Neural progenitor cell (in vitro differentiated cells): ENCODE measurements at regions not wholly inside any gene's neighbourhood (a gene's known extent, or its start where the extent isn't known, plus 50 kb on each side); places are given as distances from the start of the nearest gene placed in this dataset.

Experiments
- DNase-seq: peaks from one replicate; pipeline ENCODE4 v3.0.0-alpha.2; 2016; ENCODE audit warnings: low spot score
- H2AFZ ChIP-seq: fragments of 200-600 bp; sonication (generic); replicated peaks from 2 replicates; pipeline ENCODE4 v1.6.1; 2016; ENCODE audit warnings: antibody characterized with exemption
- H3F3A ChIP-seq: fragments of 200-600 bp; sonication (generic); 2 replicates; pipeline ENCODE4 v1.6.1; 2016; ENCODE audit warnings: antibody characterized with exemption, low read depth
- H3K27ac ChIP-seq: fragments of 200-600 bp; sonication (generic); 2 replicates; pipeline ENCODE4 v1.5.1; 2016; ENCODE audit warnings: mild to moderate bottlenecking
- H3K27me3 ChIP-seq: fragments of 200-600 bp; sonication (generic); 2 replicates; pipeline ENCODE4 v1.6.1; 2016; ENCODE audit warnings: mild to moderate bottlenecking, moderate library complexity
- H3K36me3 ChIP-seq: fragments of 200-600 bp; sonication (generic); 2 replicates; pipeline ENCODE4 v1.5.1; 2016
- H3K4me1 ChIP-seq: fragments of 200-600 bp; sonication (generic); 2 replicates; pipeline ENCODE4 v1.6.1; 2016; ENCODE audit warnings: mixed run types
- H3K4me2 ChIP-seq: fragments of 200-600 bp; sonication (generic); 2 replicates; pipeline ENCODE4 v1.6.1; 2016
- H3K4me3 ChIP-seq: fragments of 200-600 bp; sonication (generic); 2 replicates; pipeline ENCODE4 v1.5.1; 2016
- H3K79me2 ChIP-seq: fragments of 200-600 bp; sonication (generic); 2 replicates; pipeline ENCODE4 v1.6.1; 2016; ENCODE audit warnings: low read depth
- H3K9ac ChIP-seq: fragments of 200-600 bp; sonication (generic); 2 replicates; pipeline ENCODE4 v1.6.1; 2016
- H3K9me3 ChIP-seq: fragments of 200-600 bp; sonication (generic); 2 replicates; pipeline ENCODE4 v1.5.1; 2016; ENCODE audit warnings: low read depth
- H4K20me1 ChIP-seq: fragments of 200-600 bp; sonication (generic); 2 replicates; pipeline ENCODE4 v1.6.1; 2016; ENCODE audit warnings: low read depth
- H3K27ac Mint-ChIP-seq: 3 replicates; pipeline ENCODE4 v1.8.0; 2021; ENCODE audit warnings: mixed read lengths
- H3K27me3 Mint-ChIP-seq: 2 replicates; pipeline ENCODE4 v1.8.0; 2022; ENCODE audit warnings: low read depth, mild to moderate bottlenecking, inconsistent platforms, moderate library complexity, mixed read lengths; ENCODE audit not compliant: insufficient read depth
- H3K36me3 Mint-ChIP-seq: 3 replicates; pipeline ENCODE4 v1.8.0; 2021; ENCODE audit warnings: mixed read lengths
- H3K4me1 Mint-ChIP-seq: 3 replicates; pipeline ENCODE4 v1.8.0; 2021; ENCODE audit warnings: mixed read lengths
- H3K4me3 Mint-ChIP-seq: 3 replicates; pipeline ENCODE4 v1.8.0; 2021; ENCODE audit warnings: mild to moderate bottlenecking, moderate library complexity, mixed read lengths
- H3K9me3 Mint-ChIP-seq: 3 replicates; pipeline ENCODE4 v1.8.0; 2020; ENCODE audit warnings: mixed read lengths
- EZH2 ChIP-seq: fragments of 200-600 bp; sonication (generic); IDR thresholded peaks from 2 replicates; pipeline ENCODE4 v1.6.1; 2017; ENCODE audit warnings: antibody characterized with exemption, mild to moderate bottlenecking, moderate library complexity
- EZH2phosphoT487 ChIP-seq: fragments of 200-600 bp; sonication (generic); IDR thresholded peaks from 2 replicates; pipeline ENCODE4 v1.6.1; 2017; ENCODE audit warnings: antibody characterized with exemption
- TF ChIP-seq, protein P1 (sequence below): fragments of 200-600 bp; sonication (generic); IDR thresholded peaks from 2 replicates; pipeline ENCODE4 v1.5.1; 2017; ENCODE audit warnings: antibody characterized with exemption, mild to moderate bottlenecking

DNA sequence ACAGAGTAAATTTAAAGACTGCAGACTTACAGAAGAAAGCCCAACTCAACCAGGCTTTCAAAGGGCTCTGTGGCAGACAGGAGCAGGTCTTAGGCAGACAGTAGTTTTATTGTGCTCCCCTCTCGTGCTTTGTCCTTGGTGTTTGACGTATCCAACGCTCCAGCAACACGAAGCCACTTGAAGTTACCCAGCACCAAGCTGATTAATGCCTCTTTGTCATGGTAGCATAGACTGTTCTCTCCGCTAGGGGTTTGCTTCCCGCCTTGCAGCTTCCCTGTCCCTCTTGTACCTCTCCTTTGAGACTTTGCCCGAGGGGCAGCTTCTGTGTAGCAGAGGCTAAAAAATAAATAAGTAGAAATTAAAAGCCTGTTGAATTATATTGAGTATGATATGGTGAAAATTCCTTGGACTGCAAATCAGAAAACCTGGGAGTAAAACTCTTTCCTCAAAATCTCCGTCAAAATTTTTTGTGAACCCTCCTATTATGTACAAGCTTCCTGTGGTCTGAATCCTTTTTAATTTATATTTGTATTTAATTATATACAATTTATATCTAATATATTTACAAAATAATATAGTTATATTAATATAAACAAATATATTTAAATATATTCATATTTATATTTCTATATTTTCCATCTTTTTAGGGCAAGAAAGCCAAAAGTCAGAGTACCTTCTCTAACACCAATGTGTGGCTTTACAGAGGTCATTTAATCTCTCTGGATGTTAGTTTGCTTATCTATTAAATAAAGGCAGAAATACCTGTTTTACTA lies 405.4 kb downstream of the DMAC1 start:
- Mint-ChIP-seq H3K27me3 (peaks cover 6% of the 10 kb centered on the region), H3K9me3 (no peaks in the 10 kb centered on the region), H3K27ac (no peak overlapping the region), H3K4me3 (no peak overlapping the region), H3K4me1 (no peaks in the 10 kb centered on the region), H3K36me3 (no peaks in the 10 kb centered on the region)
- H3K9me3 ChIP-seq: no peaks in the 10 kb centered on the region
- DNase-seq: peak; percentile 67
- H3K27ac ChIP-seq: no peak overlapping the region
- H3K36me3 ChIP-seq: no peaks in the 10 kb centered on the region
- H3K9ac ChIP-seq: no peak overlapping the region
- no peaks in the 10 kb centered on the region for H3K4me1 ChIP-seq
- H3K4me2 ChIP-seq: no peak overlapping the region
- H3K27me3 ChIP-seq: no peaks in the 10 kb centered on the region
- H4K20me1 ChIP-seq: no peaks in the 10 kb centered on the region
- H3K4me3 ChIP-seq: no peak overlapping the region
- no peak overlapping the region for H2AFZ ChIP-seq
- H3F3A ChIP-seq: no peaks in the 10 kb centered on the region
- no peak for TF ChIP-seq EZH2
- no peak for TF ChIP-seq EZH2phosphoT487
- TF ChIP-seq, protein P1, sequence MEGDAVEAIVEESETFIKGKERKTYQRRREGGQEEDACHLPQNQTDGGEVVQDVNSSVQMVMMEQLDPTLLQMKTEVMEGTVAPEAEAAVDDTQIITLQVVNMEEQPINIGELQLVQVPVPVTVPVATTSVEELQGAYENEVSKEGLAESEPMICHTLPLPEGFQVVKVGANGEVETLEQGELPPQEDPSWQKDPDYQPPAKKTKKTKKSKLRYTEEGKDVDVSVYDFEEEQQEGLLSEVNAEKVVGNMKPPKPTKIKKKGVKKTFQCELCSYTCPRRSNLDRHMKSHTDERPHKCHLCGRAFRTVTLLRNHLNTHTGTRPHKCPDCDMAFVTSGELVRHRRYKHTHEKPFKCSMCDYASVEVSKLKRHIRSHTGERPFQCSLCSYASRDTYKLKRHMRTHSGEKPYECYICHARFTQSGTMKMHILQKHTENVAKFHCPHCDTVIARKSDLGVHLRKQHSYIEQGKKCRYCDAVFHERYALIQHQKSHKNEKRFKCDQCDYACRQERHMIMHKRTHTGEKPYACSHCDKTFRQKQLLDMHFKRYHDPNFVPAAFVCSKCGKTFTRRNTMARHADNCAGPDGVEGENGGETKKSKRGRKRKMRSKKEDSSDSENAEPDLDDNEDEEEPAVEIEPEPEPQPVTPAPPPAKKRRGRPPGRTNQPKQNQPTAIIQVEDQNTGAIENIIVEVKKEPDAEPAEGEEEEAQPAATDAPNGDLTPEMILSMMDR: peak; percentile 47
- no peaks in the 10 kb centered on the region for H3K79me2 ChIP-seq

DNA sequence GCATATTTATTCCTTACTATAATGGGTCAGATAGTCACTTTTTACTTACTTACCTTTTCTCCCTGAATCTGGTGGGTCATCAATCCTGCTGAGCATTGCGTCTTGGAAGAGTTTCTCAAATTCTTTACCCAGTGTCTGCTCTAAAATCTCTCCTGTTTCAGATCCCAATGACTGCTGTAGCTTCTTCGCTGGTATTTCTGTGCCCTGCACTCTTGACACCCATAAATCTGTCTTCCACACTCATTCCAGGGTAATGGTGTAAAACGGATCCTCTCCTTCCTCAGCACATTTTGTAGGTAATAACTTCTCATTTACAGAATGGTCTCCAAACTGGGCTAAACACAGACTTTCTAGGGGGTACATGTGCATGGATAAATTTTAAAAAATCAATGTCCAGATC lies 407.4 kb downstream of the DMAC1 start:
- TF ChIP-seq, protein P1: no peak
- TF ChIP-seq EZH2 (no peak), EZH2phosphoT487 (no peak)
- Histone ChIP-seq H3K4me1 (no peaks in the 10 kb centered on the region), H3K36me3 (no peaks in the 10 kb centered on the region), H3K9me3 (no peaks in the 10 kb centered on the region), H3K27ac (no peak overlapping the region), H2AFZ (no peak overlapping the region), H3K4me2 (no peak overlapping the region), H3F3A (no peaks in the 10 kb centered on the region), H3K79me2 (no peaks in the 10 kb centered on the region), H4K20me1 (no peaks in the 10 kb centered on the region), H3K27me3 (no peaks in the 10 kb centered on the region), H3K4me3 (no peak overlapping the region), H3K9ac (no peak overlapping the region)
- H3K36me3 Mint-ChIP-seq: no peaks in the 10 kb centered on the region
- no peak overlapping the region for H3K27ac Mint-ChIP-seq
- H3K4me1 Mint-ChIP-seq: no peaks in the 10 kb centered on the region
- H3K9me3 Mint-ChIP-seq: no peaks in the 10 kb centered on the region
- peaks cover 6% of the 10 kb centered on the region for H3K27me3 Mint-ChIP-seq
- DNase-seq: no peak
- no peak overlapping the region for H3K4me3 Mint-ChIP-seq

DNA sequence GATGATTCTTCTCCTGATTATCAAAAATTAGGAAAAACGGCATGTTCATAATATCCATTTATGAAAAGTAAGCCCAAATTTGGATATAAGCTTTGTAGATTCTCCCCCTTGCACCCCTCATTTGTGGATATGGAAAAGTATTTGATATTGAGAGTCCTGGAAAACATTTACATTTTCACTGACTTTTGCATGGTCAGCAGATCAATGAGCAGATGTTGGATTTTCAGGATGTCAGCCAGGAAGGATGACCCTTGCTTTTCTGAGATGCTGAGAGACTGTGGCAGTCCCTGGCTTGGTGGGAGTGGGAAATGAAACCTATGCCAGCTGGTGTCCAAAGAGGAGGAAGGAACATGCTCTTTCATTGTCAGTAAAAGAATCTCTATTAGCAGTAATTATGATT lies 410.8 kb downstream of the DMAC1 start:
- no peak overlapping the region for H3K27ac Mint-ChIP-seq
- Histone ChIP-seq H3K36me3 (no peaks in the 10 kb centered on the region), H3K9me3 (no peaks in the 10 kb centered on the region), H3K9ac (no peak overlapping the region), H4K20me1 (no peaks in the 10 kb centered on the region), H3K4me2 (no peak overlapping the region), H3K4me1 (no peaks in the 10 kb centered on the region), H3K27ac (no peak overlapping the region), H3F3A (no peaks in the 10 kb centered on the region), H3K4me3 (no peak overlapping the region), H2AFZ (no peak overlapping the region), H3K27me3 (no peaks in the 10 kb centered on the region), H3K79me2 (no peaks in the 10 kb centered on the region)
- no peak overlapping the region for H3K4me3 Mint-ChIP-seq
- TF ChIP-seq, protein P1: no peak
- TF ChIP-seq EZH2phosphoT487: no peak
- no peak for TF ChIP-seq EZH2
- no peak for DNase-seq
- peaks cover 3% of the 10 kb centered on the region for H3K27me3 Mint-ChIP-seq
- no peaks in the 10 kb centered on the region for H3K4me1 Mint-ChIP-seq
- H3K36me3 Mint-ChIP-seq: no peaks in the 10 kb centered on the region
- no peaks in the 10 kb centered on the region for H3K9me3 Mint-ChIP-seq
